GM23338 (cell line): ENCODE measurements at regions not wholly inside any gene's neighbourhood (a gene's known extent, or its start where the extent isn't known, plus 50 kb on each side); places are given as distances from the start of the nearest gene placed in this dataset.

Experiments used
- ATAC-seq: fragments of 200-7000 bp; cut with Tn5 transposase; 3 replicates; pipeline ENCODE4 v1.9.1; 2020
- DNase-seq: peaks from one replicate; pipeline ENCODE4 v3.0.0-alpha.2; 2015; ENCODE audit warnings: low spot score
- H2AFZ ChIP-seq: fragments of 200-600 bp; sonication (generic); 2 replicates; pipeline ENCODE4 v1.8.0; 2016; ENCODE audit warnings: antibody characterized with exemption, mild to moderate bottlenecking, moderate library complexity
- H3F3A ChIP-seq: fragments of 200-600 bp; sonication (generic); replicated peaks from 2 replicates; pipeline ENCODE4 v1.8.0; 2017; ENCODE audit warnings: antibody characterized with exemption, mixed run types, low read depth
- H3K27ac ChIP-seq: fragments of 200-600 bp; sonication (generic); 2 replicates; pipeline ENCODE4 v1.6.1; 2016; ENCODE audit warnings: low read depth
- H3K27me3 ChIP-seq: fragments of 200-600 bp; sonication (generic); 2 replicates; pipeline ENCODE4 v1.8.0; 2016; ENCODE audit warnings: mild to moderate bottlenecking, mixed run types, moderate library complexity; ENCODE audit not compliant: insufficient read depth
- H3K36me3 ChIP-seq: fragments of 200-600 bp; sonication (generic); 2 replicates; pipeline ENCODE4 v1.8.0; 2016; ENCODE audit warnings: mild to moderate bottlenecking; ENCODE audit not compliant: insufficient read depth
- H3K4me1 ChIP-seq: fragments of 200-600 bp; sonication (generic); 2 replicates; pipeline ENCODE4 v1.8.0; 2016; ENCODE audit warnings: mild to moderate bottlenecking, moderate library complexity; ENCODE audit not compliant: insufficient read depth
- H3K4me2 ChIP-seq: fragments of 200-600 bp; sonication (generic); 2 replicates; pipeline ENCODE4 v1.7.1; 2017; ENCODE audit warnings: mixed run types
- H3K4me3 ChIP-seq: fragments of 200-600 bp; sonication (generic); 2 replicates; pipeline ENCODE4 v1.6.1; 2016; ENCODE audit warnings: mixed run types
- H3K79me2 ChIP-seq: fragments of 200-600 bp; sonication (generic); replicated peaks from 2 replicates; pipeline ENCODE4 v1.8.0; 2017; ENCODE audit warnings: mild to moderate bottlenecking; ENCODE audit not compliant: insufficient read depth
- H3K9me2 ChIP-seq: fragments of 200-600 bp; sonication (generic); 2 replicates; pipeline ENCODE4 v1.8.0; 2017; ENCODE audit not compliant: insufficient read depth
- H4K20me1 ChIP-seq: fragments of 200-600 bp; sonication (generic); replicated peaks from 2 replicates; pipeline ENCODE4 v1.8.0; 2017; ENCODE audit warnings: mild to moderate bottlenecking; ENCODE audit not compliant: insufficient read depth
- H3K27ac Mint-ChIP-seq: 2 replicates; pipeline ENCODE4 v1.8.0; 2020; ENCODE audit warnings: inconsistent platforms, mild to moderate bottlenecking, moderate library complexity, mixed read lengths
- H3K27me3 Mint-ChIP-seq: 3 replicates; pipeline ENCODE4 v1.8.0; 2022; ENCODE audit warnings: low read depth, mild to moderate bottlenecking, moderate library complexity, mixed read lengths, inconsistent platforms; ENCODE audit not compliant: insufficient read depth, poor library complexity
- H3K36me3 Mint-ChIP-seq: 3 replicates; pipeline ENCODE4 v1.8.0; 2021; ENCODE audit warnings: low read depth, mild to moderate bottlenecking, inconsistent platforms, moderate library complexity, mixed read lengths
- H3K4me1 Mint-ChIP-seq: 3 replicates; pipeline ENCODE4 v1.8.0; 2020; ENCODE audit warnings: mild to moderate bottlenecking, inconsistent platforms, mixed read lengths
- H3K4me3 Mint-ChIP-seq: 3 replicates; pipeline ENCODE4 v1.8.0; 2021; ENCODE audit warnings: moderate library complexity, mild to moderate bottlenecking, inconsistent platforms, mixed read lengths
- H3K9me3 Mint-ChIP-seq: 3 replicates; pipeline ENCODE4 v1.8.0; 2020; ENCODE audit warnings: moderate library complexity, mild to moderate bottlenecking, inconsistent platforms, mixed read lengths
- CREB1 ChIP-seq: fragments of 250-450 bp; sonication (Bioruptor Pico); IDR thresholded peaks from 2 replicates; pipeline ENCODE4 v1.5.0; 2020; ENCODE audit warnings: low read depth, mild to moderate bottlenecking, moderate library complexity
- JUNB ChIP-seq: IDR thresholded peaks from one replicate; pipeline ENCODE4 v1.6.1; 2016; ENCODE audit warnings: antibody characterized with exemption; ENCODE audit not compliant: unreplicated experiment
- NANOG ChIP-seq: IDR thresholded peaks from 2 replicates; pipeline ENCODE4 v1.6.1; 2016; ENCODE audit warnings: antibody characterized with exemption, borderline replicate concordance
- ZNF114 ChIP-seq: fragments of 250-450 bp; sonication (Bioruptor Pico); IDR thresholded peaks from 2 replicates; pipeline ENCODE4 v1.5.0; 2020; ENCODE audit warnings: mild to moderate bottlenecking, moderate library complexity
- ZNF331 ChIP-seq: fragments of 250-450 bp; sonication (Bioruptor Pico); IDR thresholded peaks from 2 replicates; pipeline ENCODE4 v1.5.0; 2020; ENCODE audit warnings: low read depth, mild to moderate bottlenecking, moderate library complexity
- TF ChIP-seq, protein P1 (sequence below): fragments of 250-450 bp; sonication (Bioruptor Pico); IDR thresholded peaks from 2 replicates; pipeline ENCODE4 v1.5.0; 2020; ENCODE audit warnings: mild to moderate bottlenecking, moderate library complexity

DNA sequence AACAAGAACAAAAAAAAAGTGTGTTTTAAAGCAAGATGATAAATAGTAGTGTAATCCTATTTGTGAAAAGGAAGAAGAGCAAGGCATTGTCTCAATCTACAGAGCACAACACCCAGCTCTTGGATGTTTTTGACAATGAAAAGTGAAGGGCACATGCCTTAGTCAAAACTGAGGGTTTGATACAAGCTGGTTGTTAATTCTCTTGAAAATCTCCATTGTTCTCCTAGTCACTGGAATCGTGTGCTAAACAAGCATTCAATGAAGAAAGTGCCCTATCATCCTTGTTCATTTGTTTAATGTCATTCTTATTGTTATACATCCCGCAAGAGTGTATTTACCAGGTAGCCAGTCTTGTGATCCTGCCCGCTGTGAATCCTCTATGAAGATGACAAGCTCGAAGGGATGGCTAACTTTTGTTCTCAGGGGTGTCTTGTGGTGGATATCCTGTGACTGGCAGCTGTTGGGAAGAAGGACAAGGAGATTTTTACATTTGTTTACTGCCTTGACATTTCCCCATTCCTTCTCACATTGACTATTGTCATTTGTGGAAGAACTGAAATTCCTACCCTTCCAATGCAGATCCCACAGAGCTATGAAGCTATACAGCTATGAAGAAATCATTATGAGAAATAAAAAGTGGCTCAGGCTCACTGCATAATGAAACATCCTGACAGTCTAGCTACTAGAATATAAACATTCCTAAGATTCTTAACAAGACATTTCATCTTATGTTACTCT lies 175.9 kb downstream of the VGLL3 start:
- no peaks in the 10 kb centered on the region for H3K27me3 ChIP-seq
- Mint-ChIP-seq H3K36me3 (no peaks in the 10 kb centered on the region), H3K27ac (peak overlapping the region; percentile 67), H3K4me1 (peaks cover 21% of the 10 kb centered on the region), H3K9me3 (no peaks in the 10 kb centered on the region), H3K27me3 (peaks cover 2% of the 10 kb centered on the region), H3K4me3 (peak overlapping the region; percentile 2; the same call in 1 of the 3 replicates)
- no peak overlapping the region for H3K4me3 ChIP-seq
- peak overlapping the region; percentile 75 for H3K27ac ChIP-seq
- peak; percentile 95 for ATAC-seq
- H4K20me1 ChIP-seq: no peaks in the 10 kb centered on the region
- peak; percentile 72 for DNase-seq
- H3K36me3 ChIP-seq: no peaks in the 10 kb centered on the region
- H3K4me2 ChIP-seq: peak overlapping the region; percentile 17
- H3K79me2 ChIP-seq: no peaks in the 10 kb centered on the region
- H2AFZ ChIP-seq: no peak overlapping the region
- H3K4me1 ChIP-seq: peaks cover 17% of the 10 kb centered on the region
- TF ChIP-seq ZNF331 (CRISPR knock-in tag) (no peak), ZNF114 (CRISPR knock-in tag) (no peak), NANOG (no peak), CREB1 (CRISPR knock-in tag) (no peak), JUNB (no peak)
- TF ChIP-seq, protein P1, sequence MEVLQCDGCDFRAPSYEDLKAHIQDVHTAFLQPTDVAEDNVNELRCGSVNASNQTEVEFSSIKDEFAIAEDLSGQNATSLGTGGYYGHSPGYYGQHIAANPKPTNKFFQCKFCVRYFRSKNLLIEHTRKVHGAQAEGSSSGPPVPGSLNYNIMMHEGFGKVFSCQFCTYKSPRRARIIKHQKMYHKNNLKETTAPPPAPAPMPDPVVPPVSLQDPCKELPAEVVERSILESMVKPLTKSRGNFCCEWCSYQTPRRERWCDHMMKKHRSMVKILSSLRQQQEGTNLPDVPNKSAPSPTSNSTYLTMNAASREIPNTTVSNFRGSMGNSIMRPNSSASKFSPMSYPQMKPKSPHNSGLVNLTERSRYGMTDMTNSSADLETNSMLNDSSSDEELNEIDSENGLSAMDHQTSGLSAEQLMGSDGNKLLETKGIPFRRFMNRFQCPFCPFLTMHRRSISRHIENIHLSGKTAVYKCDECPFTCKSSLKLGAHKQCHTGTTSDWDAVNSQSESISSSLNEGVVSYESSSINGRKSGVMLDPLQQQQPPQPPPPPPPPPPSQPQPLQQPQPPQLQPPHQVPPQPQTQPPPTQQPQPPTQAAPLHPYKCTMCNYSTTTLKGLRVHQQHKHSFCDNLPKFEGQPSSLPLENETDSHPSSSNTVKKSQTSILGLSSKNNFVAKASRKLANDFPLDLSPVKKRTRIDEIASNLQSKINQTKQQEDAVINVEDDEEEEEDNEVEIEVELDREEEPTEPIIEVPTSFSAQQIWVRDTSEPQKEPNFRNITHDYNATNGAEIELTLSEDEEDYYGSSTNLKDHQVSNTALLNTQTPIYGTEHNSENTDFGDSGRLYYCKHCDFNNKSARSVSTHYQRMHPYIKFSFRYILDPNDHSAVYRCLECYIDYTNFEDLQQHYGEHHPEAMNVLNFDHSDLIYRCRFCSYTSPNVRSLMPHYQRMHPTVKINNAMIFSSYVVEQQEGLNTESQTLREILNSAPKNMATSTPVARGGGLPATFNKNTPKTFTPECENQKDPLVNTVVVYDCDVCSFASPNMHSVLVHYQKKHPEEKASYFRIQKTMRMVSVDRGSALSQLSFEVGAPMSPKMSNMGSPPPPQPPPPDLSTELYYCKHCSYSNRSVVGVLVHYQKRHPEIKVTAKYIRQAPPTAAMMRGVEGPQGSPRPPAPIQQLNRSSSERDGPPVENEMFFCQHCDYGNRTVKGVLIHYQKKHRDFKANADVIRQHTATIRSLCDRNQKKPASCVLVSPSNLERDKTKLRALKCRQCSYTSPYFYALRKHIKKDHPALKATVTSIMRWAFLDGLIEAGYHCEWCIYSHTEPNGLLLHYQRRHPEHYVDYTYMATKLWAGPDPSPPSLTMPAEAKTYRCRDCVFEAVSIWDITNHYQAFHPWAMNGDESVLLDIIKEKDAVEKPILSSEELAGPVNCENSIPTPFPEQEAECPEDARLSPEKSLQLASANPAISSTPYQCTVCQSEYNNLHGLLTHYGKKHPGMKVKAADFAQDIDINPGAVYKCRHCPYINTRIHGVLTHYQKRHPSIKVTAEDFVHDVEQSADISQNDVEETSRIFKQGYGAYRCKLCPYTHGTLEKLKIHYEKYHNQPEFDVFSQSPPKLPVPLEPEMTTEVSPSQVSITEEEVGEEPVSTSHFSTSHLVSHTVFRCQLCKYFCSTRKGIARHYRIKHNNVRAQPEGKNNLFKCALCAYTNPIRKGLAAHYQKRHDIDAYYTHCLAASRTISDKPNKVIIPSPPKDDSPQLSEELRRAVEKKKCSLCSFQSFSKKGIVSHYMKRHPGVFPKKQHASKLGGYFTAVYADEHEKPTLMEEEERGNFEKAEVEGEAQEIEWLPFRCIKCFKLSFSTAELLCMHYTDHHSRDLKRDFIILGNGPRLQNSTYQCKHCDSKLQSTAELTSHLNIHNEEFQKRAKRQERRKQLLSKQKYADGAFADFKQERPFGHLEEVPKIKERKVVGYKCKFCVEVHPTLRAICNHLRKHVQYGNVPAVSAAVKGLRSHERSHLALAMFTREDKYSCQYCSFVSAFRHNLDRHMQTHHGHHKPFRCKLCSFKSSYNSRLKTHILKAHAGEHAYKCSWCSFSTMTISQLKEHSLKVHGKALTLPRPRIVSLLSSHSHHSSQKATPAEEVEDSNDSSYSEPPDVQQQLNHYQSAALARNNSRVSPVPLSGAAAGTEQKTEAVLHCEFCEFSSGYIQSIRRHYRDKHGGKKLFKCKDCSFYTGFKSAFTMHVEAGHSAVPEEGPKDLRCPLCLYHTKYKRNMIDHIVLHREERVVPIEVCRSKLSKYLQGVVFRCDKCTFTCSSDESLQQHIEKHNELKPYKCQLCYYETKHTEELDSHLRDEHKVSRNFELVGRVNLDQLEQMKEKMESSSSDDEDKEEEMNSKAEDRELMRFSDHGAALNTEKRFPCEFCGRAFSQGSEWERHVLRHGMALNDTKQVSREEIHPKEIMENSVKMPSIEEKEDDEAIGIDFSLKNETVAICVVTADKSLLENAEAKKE (CRISPR knock-in tag): 0 out of 2 replicates have a peak, but pooled peaks have one; percentile 7
- H3K9me2 ChIP-seq: no peaks in the 10 kb centered on the region
- no peaks in the 10 kb centered on the region for H3F3A ChIP-seq
